ENCODE measurements at regions not wholly inside any gene's neighbourhood (a gene's known extent, or its start where the extent isn't known, plus 50 kb on each side); places are given as distances from the start of the nearest gene placed in this dataset.

- Mint-ChIP-seq H3K27me3 (no peaks in the 10 kb centered on the region), H3K27ac (no peak overlapping the region), H3K4me3 (no peak overlapping the region), H3K4me1 (no peaks in the 10 kb centered on the region), H3K9me3 (peaks cover 0 to 20% (median 4%) of the 10 kb centered on the region in 5 donors), H3K36me3 (no peaks in the 10 kb centered on the region)
- Histone ChIP-seq H3K27me3 (ENCODE audit: insufficient read depth, low read length, poor library complexity, severe bottlenecking) (no peaks in the 10 kb centered on the region), H3K4me1 (ENCODE audit: insufficient read depth, low read length) (no peaks in the 10 kb centered on the region), H3K9me3 (ENCODE audit: low read length) (no peaks in the 10 kb centered on the region), H3K27ac (ENCODE audit: low read depth, low read length) (no peak overlapping the region), H3K4me3 (ENCODE audit: low read length) (no peak overlapping the region), H3K36me3 (ENCODE audit: insufficient read depth, low read length) (no peaks in the 10 kb centered on the region)
- no peak for DNase-seq
- ChIA-PET CTCF (no interaction called here), POLR2A (no interaction called here)
Measured at GRCh38 chr6:101276066-101276465, 117.4 kb upstream of the GRIK2 start.

- Mint-ChIP-seq H3K4me1 (no peaks in the 10 kb centered on the region), H3K27ac (no peak overlapping the region), H3K27me3 (no peaks in the 10 kb centered on the region), H3K9me3 (peaks cover 0 to 14% (median 3%) of the 10 kb centered on the region in 5 donors), H3K4me3 (no peak overlapping the region), H3K36me3 (no peaks in the 10 kb centered on the region)
- Histone ChIP-seq H3K27ac (ENCODE audit: low read depth, low read length) (no peak overlapping the region), H3K9me3 (ENCODE audit: low read length) (no peaks in the 10 kb centered on the region), H3K27me3 (ENCODE audit: insufficient read depth, low read length, poor library complexity, severe bottlenecking) (no peaks in the 10 kb centered on the region), H3K4me1 (ENCODE audit: insufficient read depth, low read length) (no peaks in the 10 kb centered on the region), H3K36me3 (ENCODE audit: insufficient read depth, low read length) (no peaks in the 10 kb centered on the region), H3K4me3 (ENCODE audit: low read length) (no peak overlapping the region)
- no peak for DNase-seq
- ChIA-PET CTCF (no interaction called here), POLR2A (no interaction called here)
Measured at GRCh38 chr6:101279410-101279809, 114.1 kb upstream of the GRIK2 start.

- POLR2A ChIA-PET = no interaction called here
- CTCF ChIA-PET = no interaction called here
Measured at GRCh38 chr6:101281266-101281665, 112.2 kb upstream of the GRIK2 start.

GRCh38 chr6:101284131-101284530 is 109.4 kb upstream of the GRIK2 start:
- Mint-ChIP-seq H3K36me3 (no peaks in the 10 kb centered on the region), H3K4me1 (no peaks in the 10 kb centered on the region), H3K9me3 (peaks cover 0 to 13% (median 3%) of the 10 kb centered on the region in 5 donors), H3K27ac (no peak overlapping the region), H3K27me3 (no peaks in the 10 kb centered on the region), H3K4me3 (no peak overlapping the region)
- ChIA-PET CTCF (interaction anchor here (0.5 kb wide), 1 partner anchor 136 kb away, joined by 3 read pairs; no protein-coding TSS in a partner anchor), POLR2A (no interaction called here)
- no peak overlapping the region for H3K4me3 ChIP-seq (ENCODE audit: low read length)
- no peak overlapping the region for H3K27ac ChIP-seq (ENCODE audit: low read depth, low read length)
- no peaks in the 10 kb centered on the region for H3K27me3 ChIP-seq (ENCODE audit: insufficient read depth, low read length, poor library complexity, severe bottlenecking)
- H3K9me3 ChIP-seq (ENCODE audit: low read length) = no peaks in the 10 kb centered on the region
- no peaks in the 10 kb centered on the region for H3K4me1 ChIP-seq (ENCODE audit: insufficient read depth, low read length)
- H3K36me3 ChIP-seq (ENCODE audit: insufficient read depth, low read length) = no peaks in the 10 kb centered on the region
- peak in 1 of 5 donors; percentile 38 for DNase-seq

More at GRCh38 chr6:101281266-101281665, 112.2 kb upstream of the GRIK2 start:
- no peak overlapping the region for H3K27ac ChIP-seq (ENCODE audit: low read depth, low read length)
- no peaks in the 10 kb centered on the region for H3K36me3 ChIP-seq (ENCODE audit: insufficient read depth, low read length)
- H3K9me3 ChIP-seq (ENCODE audit: low read length) = no peaks in the 10 kb centered on the region
- no peak overlapping the region for H3K4me3 Mint-ChIP-seq
- H3K4me1 Mint-ChIP-seq = no peaks in the 10 kb centered on the region
- H3K36me3 Mint-ChIP-seq = no peaks in the 10 kb centered on the region
- H3K4me1 ChIP-seq (ENCODE audit: insufficient read depth, low read length) = no peaks in the 10 kb centered on the region
- no peaks in the 10 kb centered on the region for H3K27me3 ChIP-seq (ENCODE audit: insufficient read depth, low read length, poor library complexity, severe bottlenecking)
- H3K27ac Mint-ChIP-seq = no peak overlapping the region
- H3K4me3 ChIP-seq (ENCODE audit: low read length) = no peak overlapping the region
- peaks cover 0 to 14% (median 3%) of the 10 kb centered on the region in 5 donors for H3K9me3 Mint-ChIP-seq
- DNase-seq = no peak
- no peaks in the 10 kb centered on the region for H3K27me3 Mint-ChIP-seq

- ChIA-PET CTCF (no interaction called here), POLR2A (no interaction called here)
- no peak overlapping the region for H3K4me3 Mint-ChIP-seq
- no peak overlapping the region for H3K27ac Mint-ChIP-seq
- Histone ChIP-seq H3K36me3 (ENCODE audit: insufficient read depth, low read length) (no peaks in the 10 kb centered on the region), H3K9me3 (ENCODE audit: low read length) (no peaks in the 10 kb centered on the region), H3K4me3 (ENCODE audit: low read length) (no peak overlapping the region), H3K27ac (ENCODE audit: low read depth, low read length) (no peak overlapping the region), H3K4me1 (ENCODE audit: insufficient read depth, low read length) (no peaks in the 10 kb centered on the region), H3K27me3 (ENCODE audit: insufficient read depth, low read length, poor library complexity, severe bottlenecking) (no peaks in the 10 kb centered on the region)
- H3K36me3 Mint-ChIP-seq = no peaks in the 10 kb centered on the region
- H3K9me3 Mint-ChIP-seq = peaks cover 3 to 8% (median 3%) of the 10 kb centered on the region in 5 donors
- H3K4me1 Mint-ChIP-seq = no peaks in the 10 kb centered on the region
- DNase-seq = no peak
- H3K27me3 Mint-ChIP-seq = no peaks in the 10 kb centered on the region
Measured at GRCh38 chr6:101286146-101286545, 107.4 kb upstream of the GRIK2 start.

- H3K27me3 Mint-ChIP-seq = no peaks in the 10 kb centered on the region
- DNase-seq = no peak
- CTCF ChIA-PET = no interaction called here
- POLR2A ChIA-PET = no interaction called here
- no peak overlapping the region for H3K4me3 Mint-ChIP-seq
- H3K4me3 ChIP-seq (ENCODE audit: low read length) = no peak overlapping the region
- H3K27ac Mint-ChIP-seq = no peak overlapping the region
- no peaks in the 10 kb centered on the region for H3K36me3 ChIP-seq (ENCODE audit: insufficient read depth, low read length)
- no peaks in the 10 kb centered on the region for H3K4me1 Mint-ChIP-seq
- no peak overlapping the region for H3K27ac ChIP-seq (ENCODE audit: low read depth, low read length)
- peaks cover 2 to 13% (median 9%) of the 10 kb centered on the region in 5 donors for H3K9me3 Mint-ChIP-seq
- no peaks in the 10 kb centered on the region for H3K4me1 ChIP-seq (ENCODE audit: insufficient read depth, low read length)
- no peaks in the 10 kb centered on the region for H3K9me3 ChIP-seq (ENCODE audit: low read length)
- H3K36me3 Mint-ChIP-seq = no peaks in the 10 kb centered on the region
- H3K27me3 ChIP-seq (ENCODE audit: insufficient read depth, low read length, poor library complexity, severe bottlenecking) = no peaks in the 10 kb centered on the region
Measured at GRCh38 chr6:101290346-101290745, 103.2 kb upstream of the GRIK2 start.

- Histone ChIP-seq H3K4me1 (ENCODE audit: insufficient read depth, low read length) (no peaks in the 10 kb centered on the region), H3K27me3 (ENCODE audit: insufficient read depth, low read length, poor library complexity, severe bottlenecking) (no peaks in the 10 kb centered on the region), H3K4me3 (ENCODE audit: low read length) (no peak overlapping the region), H3K9me3 (ENCODE audit: low read length) (no peaks in the 10 kb centered on the region), H3K27ac (ENCODE audit: low read depth, low read length) (no peak overlapping the region), H3K36me3 (ENCODE audit: insufficient read depth, low read length) (no peaks in the 10 kb centered on the region)
- no peak for DNase-seq
- ChIA-PET POLR2A (no interaction called here), CTCF (no interaction called here)
- no peaks in the 10 kb centered on the region for H3K27me3 Mint-ChIP-seq
- no peak overlapping the region for H3K27ac Mint-ChIP-seq
- H3K4me1 Mint-ChIP-seq = no peaks in the 10 kb centered on the region
- H3K9me3 Mint-ChIP-seq = peaks cover 3 to 13% (median 6%) of the 10 kb centered on the region in 5 donors
- H3K36me3 Mint-ChIP-seq = no peaks in the 10 kb centered on the region
- no peak overlapping the region for H3K4me3 Mint-ChIP-seq
Measured at GRCh38 chr6:101294051-101294638, 99.4 kb upstream of the GRIK2 start.

- no peaks in the 10 kb centered on the region for H3K4me1 Mint-ChIP-seq
- no peak for DNase-seq
- H3K9me3 ChIP-seq (ENCODE audit: low read length) = no peaks in the 10 kb centered on the region
- H3K36me3 Mint-ChIP-seq = no peaks in the 10 kb centered on the region
- H3K36me3 ChIP-seq (ENCODE audit: insufficient read depth, low read length) = no peaks in the 10 kb centered on the region
- H3K4me3 ChIP-seq (ENCODE audit: low read length) = no peak overlapping the region
- H3K4me1 ChIP-seq (ENCODE audit: insufficient read depth, low read length) = no peaks in the 10 kb centered on the region
- no peak overlapping the region for H3K27ac Mint-ChIP-seq
- H3K27me3 ChIP-seq (ENCODE audit: insufficient read depth, low read length, poor library complexity, severe bottlenecking) = no peaks in the 10 kb centered on the region
- no peaks in the 10 kb centered on the region for H3K27me3 Mint-ChIP-seq
- no peak overlapping the region for H3K4me3 Mint-ChIP-seq
- ChIA-PET POLR2A (no interaction called here), CTCF (no interaction called here)
- peaks cover 3 to 13% (median 6%) of the 10 kb centered on the region in 5 donors for H3K9me3 Mint-ChIP-seq
- H3K27ac ChIP-seq (ENCODE audit: low read depth, low read length) = no peak overlapping the region
Measured at GRCh38 chr6:101294676-101295075, 98.8 kb upstream of the GRIK2 start.

Measured in CD8-positive, alpha-beta memory T cell (primary cell).